H9 (cell line): ENCODE measurements at regions not wholly inside any gene's neighbourhood (a gene's known extent, or its start where the extent isn't known, plus 50 kb on each side); places are given as distances from the start of the nearest gene placed in this dataset.

Experiments
- DNase-seq: peaks from one replicate; pipeline ENCODE4 v3.0.0-alpha.2; 2017
- H2AFZ ChIP-seq: one replicate; pipeline ENCODE4 v1.6.1; 2013; ENCODE audit warnings: mild to moderate bottlenecking, low read length, control low read depth, moderate library complexity
- H2AK5ac ChIP-seq: 2 replicates; pipeline ENCODE4 v1.6.1; 2013; ENCODE audit warnings: low read length, control low read depth, mixed read lengths; ENCODE audit not compliant: insufficient read length
- H2BK120ac ChIP-seq: one replicate; pipeline ENCODE4 v1.6.1; 2013; ENCODE audit warnings: low read depth, mild to moderate bottlenecking, low read length, control low read depth, inconsistent platforms; ENCODE audit not compliant: poor library complexity, severe bottlenecking
- H2BK12ac ChIP-seq: 2 replicates; pipeline ENCODE4 v1.6.1; 2013; ENCODE audit warnings: low read length, control low read depth, mixed read lengths, low read depth; ENCODE audit not compliant: insufficient read length
- H2BK15ac ChIP-seq: 2 replicates; pipeline ENCODE4 v1.6.1; 2013; ENCODE audit warnings: low read depth, low read length, control low read depth
- H2BK20ac ChIP-seq: one replicate; pipeline ENCODE4 v1.6.1; 2013; ENCODE audit warnings: low read depth, mild to moderate bottlenecking, low read length, control low read depth, inconsistent platforms; ENCODE audit not compliant: poor library complexity, severe bottlenecking
- H2BK5ac ChIP-seq: 2 replicates; pipeline ENCODE4 v1.6.1; 2013; ENCODE audit warnings: low read length, control low read depth, mixed read lengths; ENCODE audit not compliant: insufficient read length
- H3K14ac ChIP-seq: 2 replicates; pipeline ENCODE4 v1.6.1; 2013; ENCODE audit warnings: low read length, control low read depth; ENCODE audit not compliant: insufficient read depth
- H3K18ac ChIP-seq: 2 replicates; pipeline ENCODE4 v1.6.1; 2013; ENCODE audit warnings: low read depth, mild to moderate bottlenecking, mixed read lengths, low read length, control low read depth; ENCODE audit not compliant: insufficient read length
- H3K23ac ChIP-seq: 2 replicates; pipeline ENCODE4 v1.6.1; 2013; ENCODE audit warnings: low read length, control low read depth, mixed read lengths, low read depth; ENCODE audit not compliant: insufficient read length
- H3K23me2 ChIP-seq: 2 replicates; pipeline ENCODE4 v1.6.1; 2013; ENCODE audit warnings: low read depth, mild to moderate bottlenecking, mixed read lengths, low read length, control low read depth; ENCODE audit not compliant: insufficient read length, poor library complexity, severe bottlenecking
- H3K27ac ChIP-seq: 2 replicates; pipeline ENCODE4 v1.5.1; 2013; ENCODE audit warnings: low read length, control low read depth, mixed read lengths, low read depth; ENCODE audit not compliant: insufficient read length
- H3K27me3 ChIP-seq: 2 replicates; pipeline ENCODE4 v1.6.1; 2013; ENCODE audit warnings: low read length, control low read depth, inconsistent platforms; ENCODE audit not compliant: insufficient read depth
- H3K4ac ChIP-seq: 2 replicates; pipeline ENCODE4 v1.6.1; 2013; ENCODE audit warnings: low read depth, mild to moderate bottlenecking, control low read depth, inconsistent platforms, low read length, moderate library complexity
- H3K4me1 ChIP-seq: 2 replicates; pipeline ENCODE4 v1.6.1; 2013; ENCODE audit warnings: low read length, control low read depth, inconsistent platforms; ENCODE audit not compliant: insufficient read depth
- H3K4me2 ChIP-seq: 2 replicates; pipeline ENCODE4 v1.6.1; 2013; ENCODE audit warnings: low read length, control low read depth, mixed read lengths; ENCODE audit not compliant: insufficient read length, insufficient read depth
- H3K56ac ChIP-seq: 2 replicates; pipeline ENCODE4 v1.6.1; 2013; ENCODE audit warnings: low read depth, mild to moderate bottlenecking, mixed read lengths, low read length, control low read depth; ENCODE audit not compliant: insufficient read length
- H3K79me1 ChIP-seq: 2 replicates; pipeline ENCODE4 v1.6.1; 2013; ENCODE audit warnings: low read depth, mild to moderate bottlenecking, moderate library complexity, low read length, control low read depth, inconsistent platforms; ENCODE audit not compliant: insufficient read depth, poor library complexity, severe bottlenecking
- H3K79me2 ChIP-seq: 2 replicates; pipeline ENCODE4 v1.6.1; 2013; ENCODE audit warnings: low read length, control low read depth, inconsistent platforms; ENCODE audit not compliant: insufficient read depth
- H3K9ac ChIP-seq: 2 replicates; pipeline ENCODE4 v1.6.1; 2013; ENCODE audit warnings: low read length, control low read depth, mixed read lengths; ENCODE audit not compliant: insufficient read length; ENCODE audit errors: extremely low read depth
- H3K9me3 ChIP-seq: one replicate; pipeline ENCODE4 v1.6.1; 2013; ENCODE audit warnings: low read depth, low read length, inconsistent platforms; ENCODE audit not compliant: control insufficient read depth
- H3T11ph ChIP-seq: one replicate; pipeline ENCODE4 v1.6.1; 2013; ENCODE audit warnings: mild to moderate bottlenecking, low read length, control low read depth, inconsistent platforms
- H4K20me1 ChIP-seq: one replicate; pipeline ENCODE4 v1.6.1; 2013; ENCODE audit not compliant: control insufficient read depth, insufficient read length, insufficient read depth
- H4K5ac ChIP-seq: 2 replicates; pipeline ENCODE4 v1.6.1; 2013; ENCODE audit warnings: low read depth, mild to moderate bottlenecking, mixed read lengths, low read length, control low read depth; ENCODE audit not compliant: insufficient read length
- H4K8ac ChIP-seq: replicated peaks from 2 replicates; pipeline ENCODE4 v1.6.1; 2013; ENCODE audit warnings: low read length, control low read depth, mixed read lengths, low read depth; ENCODE audit not compliant: insufficient read length
- H4K91ac ChIP-seq: 2 replicates; pipeline ENCODE4 v1.6.1; 2013; ENCODE audit warnings: low read depth, mild to moderate bottlenecking, moderate library complexity, mixed read lengths, low read length, control low read depth; ENCODE audit not compliant: insufficient read length
- H3K27ac Mint-ChIP-seq, 3 experiments: 2 replicates in 2 of 3; 3 replicates in 1 of 3; pipeline ENCODE4 v1.8.0; 2020 to 2021; ENCODE audit warnings: mixed read lengths in 3 of 3, mild to moderate bottlenecking in 1 of 3, moderate library complexity in 1 of 3
- H3K27me3 Mint-ChIP-seq: 2 replicates; pipeline ENCODE4 v1.8.0; 2021; ENCODE audit warnings: low read depth, mild to moderate bottlenecking, moderate library complexity, mixed read lengths
- H3K36me3 Mint-ChIP-seq, 3 experiments: 2 replicates in 2 of 3; 3 replicates in 1 of 3; pipeline ENCODE4 v1.8.0; 2020 to 2021; ENCODE audit warnings: low read depth in 3 of 3, mixed read lengths in 3 of 3; ENCODE audit not compliant: insufficient read depth in 1 of 3
- H3K4me1 Mint-ChIP-seq, 2 experiments: 2 replicates each; pipeline ENCODE4 v1.8.0; 2020; ENCODE audit warnings: mixed read lengths in 2 of 2
- H3K4me3 Mint-ChIP-seq, 2 experiments: 2 replicates in 1 of 2; 3 replicates in 1 of 2; pipeline ENCODE4 v1.8.0; 2020 to 2021; ENCODE audit warnings: mild to moderate bottlenecking in 2 of 2, mixed read lengths in 2 of 2, moderate library complexity in 1 of 2
- H3K9me3 Mint-ChIP-seq, 2 experiments: 2 replicates in 1 of 2; 3 replicates in 1 of 2; pipeline ENCODE4 v1.8.0; 2020; ENCODE audit warnings: mild to moderate bottlenecking in 2 of 2, mixed read lengths in 2 of 2, moderate library complexity in 1 of 2
- WGBS: extraction: QIAGEN DNeasy Blood & Tissue Kit; methylation state at CpG from one replicate; pipeline ENCODE4 v1.1.7; 2013; ENCODE audit warnings: missing lambda C conversion rate, low lambda C conversion rate, mixed read lengths; ENCODE audit not compliant: insufficient read length; ENCODE audit errors: extremely low coverage; 5-methylcytosine and 5-hydroxymethylcytosine counted together
- TF ChIP-seq, protein P1 (sequence below): fragments of 200-600 bp; sonication (generic); conservative IDR thresholded peaks from 3 replicates; pipeline ENCODE4 v1.8.0; 2021; ENCODE audit warnings: antibody characterized with exemption, mild to moderate bottlenecking

DNA sequence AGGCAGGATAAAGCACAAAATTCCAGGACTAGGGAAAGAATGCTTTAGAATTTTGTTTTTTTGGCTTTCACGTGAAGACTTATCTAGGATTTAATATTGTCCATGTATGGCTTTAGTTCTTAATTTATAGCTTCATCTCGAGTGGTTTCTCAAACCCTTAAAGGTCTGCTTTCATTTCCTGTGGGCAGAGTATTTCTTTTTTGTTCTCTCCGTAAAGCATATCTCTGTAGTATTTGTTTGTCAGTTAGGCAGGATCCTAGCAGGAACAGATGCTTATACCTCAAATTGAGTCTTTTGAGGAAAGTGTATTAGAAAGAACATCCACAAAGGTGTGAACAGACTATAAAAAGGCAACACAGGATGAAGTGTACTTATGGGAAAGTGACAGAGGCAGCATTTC is 697.1 kb upstream of the SEL1L start:
- H3K4me1 ChIP-seq = no peaks in the 10 kb centered on the region
- Mint-ChIP-seq H3K36me3 (no peaks in the 10 kb centered on the region), H3K27me3 (no peaks in the 10 kb centered on the region), H3K27ac (no peak overlapping the region), H3K4me1 (0 out of 4 replicates have a peak, but pooled peaks cover 0 to 3% of the 10 kb centered on the region in 2 experiments), H3K9me3 (no peaks in the 10 kb centered on the region), H3K4me3 (no peak overlapping the region)
- no peak overlapping the region for H3K56ac ChIP-seq
- TF ChIP-seq, protein P1, sequence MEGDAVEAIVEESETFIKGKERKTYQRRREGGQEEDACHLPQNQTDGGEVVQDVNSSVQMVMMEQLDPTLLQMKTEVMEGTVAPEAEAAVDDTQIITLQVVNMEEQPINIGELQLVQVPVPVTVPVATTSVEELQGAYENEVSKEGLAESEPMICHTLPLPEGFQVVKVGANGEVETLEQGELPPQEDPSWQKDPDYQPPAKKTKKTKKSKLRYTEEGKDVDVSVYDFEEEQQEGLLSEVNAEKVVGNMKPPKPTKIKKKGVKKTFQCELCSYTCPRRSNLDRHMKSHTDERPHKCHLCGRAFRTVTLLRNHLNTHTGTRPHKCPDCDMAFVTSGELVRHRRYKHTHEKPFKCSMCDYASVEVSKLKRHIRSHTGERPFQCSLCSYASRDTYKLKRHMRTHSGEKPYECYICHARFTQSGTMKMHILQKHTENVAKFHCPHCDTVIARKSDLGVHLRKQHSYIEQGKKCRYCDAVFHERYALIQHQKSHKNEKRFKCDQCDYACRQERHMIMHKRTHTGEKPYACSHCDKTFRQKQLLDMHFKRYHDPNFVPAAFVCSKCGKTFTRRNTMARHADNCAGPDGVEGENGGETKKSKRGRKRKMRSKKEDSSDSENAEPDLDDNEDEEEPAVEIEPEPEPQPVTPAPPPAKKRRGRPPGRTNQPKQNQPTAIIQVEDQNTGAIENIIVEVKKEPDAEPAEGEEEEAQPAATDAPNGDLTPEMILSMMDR = no peak
- H2BK120ac ChIP-seq = no peak overlapping the region
- H3K23ac ChIP-seq = no peak overlapping the region
- H2AK5ac ChIP-seq = no peak overlapping the region
- no peak overlapping the region for H4K8ac ChIP-seq
- no peak overlapping the region for H2BK12ac ChIP-seq
- H3K23me2 ChIP-seq = no peaks in the 10 kb centered on the region
- no peak overlapping the region for H4K91ac ChIP-seq
- no peak overlapping the region for H2AFZ ChIP-seq
- no peak overlapping the region for H3K4me2 ChIP-seq
- H4K5ac ChIP-seq = no peak overlapping the region
- H2BK20ac ChIP-seq = no peak overlapping the region
- H3K27ac ChIP-seq = no peak overlapping the region
- no peaks in the 10 kb centered on the region for H4K20me1 ChIP-seq
- no peaks in the 10 kb centered on the region for H3K27me3 ChIP-seq
- no peak overlapping the region for H2BK15ac ChIP-seq
- WGBS = no CpG with 5 or more reads among the region's 3 CpGs
- H3K9me3 ChIP-seq = no peaks in the 10 kb centered on the region
- H3K4ac ChIP-seq = no peak overlapping the region
- no peak overlapping the region for H3K14ac ChIP-seq
- no peak overlapping the region for H3T11ph ChIP-seq
- H3K9ac ChIP-seq = no peak overlapping the region
- no peak overlapping the region for H2BK5ac ChIP-seq
- no peaks in the 10 kb centered on the region for H3K79me2 ChIP-seq
- no peak for DNase-seq
- H3K18ac ChIP-seq = no peak overlapping the region
- no peaks in the 10 kb centered on the region for H3K79me1 ChIP-seq
